ENCODE measurements at regions not wholly inside any gene's neighbourhood (a gene's known extent, or its start where the extent isn't known, plus 50 kb on each side); places are given as distances from the start of the nearest gene placed in this dataset.
"Not testable (repeated sequence)": the region's sequence is repeated elsewhere in the genome, so short reads cannot be mapped to it uniquely, and the experiment has no call there.

DNA sequence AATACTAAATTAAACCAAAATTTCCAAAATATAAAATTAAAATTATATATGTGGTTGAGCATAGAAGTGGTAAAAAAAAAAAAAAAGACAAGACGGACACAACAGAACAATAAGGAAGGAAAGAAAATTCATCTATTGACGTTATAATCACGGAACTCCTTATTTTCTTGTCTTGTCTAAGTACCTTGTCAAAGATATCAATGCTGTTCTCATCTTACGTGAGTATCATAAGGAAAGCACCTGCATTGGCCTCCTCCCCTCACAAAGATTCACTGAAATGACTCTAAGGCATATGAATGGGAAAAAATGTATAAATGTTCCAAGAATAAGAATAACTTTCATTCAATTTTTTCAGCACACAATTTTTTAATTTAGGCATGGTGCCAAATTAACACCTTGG is 135.4 kb downstream of the PPP1R3A start:
- DNase-seq (ENCODE audit: low read depth): no peak

DNA sequence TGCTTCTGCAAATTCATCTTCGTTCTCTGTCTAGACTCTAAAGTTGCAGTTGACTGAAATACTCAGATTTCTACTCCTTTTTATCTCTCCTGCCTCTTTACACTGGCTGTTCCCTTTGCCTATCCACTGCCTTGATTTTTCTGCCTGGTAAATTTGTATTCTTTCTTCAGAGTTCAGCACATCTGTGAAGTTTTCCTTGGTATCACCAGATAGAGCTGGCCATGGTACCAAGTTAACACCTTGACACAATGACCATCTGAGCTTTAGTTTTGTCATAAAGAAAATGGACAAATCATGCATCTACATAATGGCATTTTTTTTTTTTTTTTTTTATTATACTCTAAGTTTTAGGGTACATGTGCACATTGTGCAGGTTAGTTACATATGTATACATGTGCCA is 143.0 kb downstream of the PPP1R3A start:
- DNase-seq (ENCODE audit: low read depth): no peak

DNA sequence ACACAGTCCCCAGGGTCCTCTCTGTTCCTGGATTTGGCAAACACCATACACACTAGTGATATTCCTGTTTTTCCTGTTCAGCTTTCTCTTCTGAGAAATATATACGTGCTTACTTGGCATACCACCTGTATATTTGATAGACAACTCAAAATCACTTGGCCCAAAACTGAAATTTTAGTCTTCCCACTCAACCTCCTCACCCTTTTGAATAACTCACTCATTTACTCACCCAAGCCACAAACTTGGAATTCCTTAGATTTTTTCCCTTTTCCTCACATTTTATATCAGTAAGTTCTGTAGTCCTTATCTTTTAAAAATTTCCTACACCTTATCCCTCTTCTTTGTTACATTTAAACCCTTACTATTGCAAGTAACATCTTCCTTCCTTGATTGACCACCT is 143.4 kb downstream of the PPP1R3A start:
- no peak for DNase-seq (ENCODE audit: low read depth)

DNA sequence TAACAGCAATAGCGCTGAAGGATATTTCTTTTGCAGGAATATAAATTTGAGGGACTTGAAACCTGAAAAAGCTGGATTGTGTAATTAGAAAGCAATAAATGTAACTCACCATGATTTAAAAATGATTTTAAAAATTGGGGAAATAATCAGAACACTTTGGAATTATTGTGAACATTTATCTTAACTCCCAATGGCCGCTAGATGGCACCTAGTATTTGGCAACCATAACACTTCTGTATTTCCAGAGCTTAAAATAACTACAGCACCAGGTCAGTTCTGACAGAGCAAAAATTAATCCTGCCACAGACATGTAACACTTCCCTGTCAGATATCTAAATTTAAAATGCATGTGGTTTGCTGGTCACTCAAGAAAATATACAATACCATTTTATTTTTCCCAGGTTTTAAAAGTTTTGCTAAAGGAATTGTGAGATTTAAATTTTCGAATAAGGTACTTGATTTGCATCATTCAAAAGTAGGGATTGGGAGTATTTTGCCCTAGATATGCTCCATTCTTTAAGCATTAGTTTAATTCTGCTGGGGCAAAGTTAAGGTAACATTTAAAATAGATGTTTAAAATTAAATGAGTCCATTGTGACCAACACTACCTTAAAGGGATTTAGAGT is 144.5 kb downstream of the PPP1R3A start:
- DNase-seq (ENCODE audit: low read depth): no peak

DNA sequence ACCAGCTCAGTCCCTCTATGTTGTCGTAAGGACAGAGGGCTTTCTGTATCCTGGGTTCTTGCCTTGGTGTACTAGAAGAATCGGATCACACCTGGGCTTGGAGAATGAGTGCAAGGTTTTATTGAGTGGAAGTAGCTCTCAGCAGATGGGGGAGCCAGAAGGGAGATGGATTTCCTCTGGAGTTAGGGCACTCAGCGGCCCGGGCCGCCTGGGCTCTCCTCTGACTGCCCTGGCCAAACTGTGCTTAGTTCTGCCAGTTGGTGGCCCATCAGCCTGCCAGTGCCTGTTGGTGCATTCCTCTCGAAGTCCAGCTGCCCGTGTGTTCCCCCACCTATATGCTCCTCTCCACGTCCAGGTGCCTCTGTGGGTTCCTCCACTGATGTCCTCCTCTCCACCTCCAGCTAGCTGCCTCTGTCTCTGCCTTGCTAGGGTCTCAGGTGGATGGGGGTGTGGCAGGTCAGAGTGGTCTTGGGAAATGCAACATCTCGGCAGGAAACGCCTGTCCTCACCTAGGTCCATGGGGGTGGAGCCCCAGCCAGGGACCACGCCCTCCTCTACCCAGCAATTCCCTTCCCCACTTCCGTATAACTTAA is 148.6 kb downstream of the PPP1R3A start:
- no peak for DNase-seq (ENCODE audit: low read depth)

DNA sequence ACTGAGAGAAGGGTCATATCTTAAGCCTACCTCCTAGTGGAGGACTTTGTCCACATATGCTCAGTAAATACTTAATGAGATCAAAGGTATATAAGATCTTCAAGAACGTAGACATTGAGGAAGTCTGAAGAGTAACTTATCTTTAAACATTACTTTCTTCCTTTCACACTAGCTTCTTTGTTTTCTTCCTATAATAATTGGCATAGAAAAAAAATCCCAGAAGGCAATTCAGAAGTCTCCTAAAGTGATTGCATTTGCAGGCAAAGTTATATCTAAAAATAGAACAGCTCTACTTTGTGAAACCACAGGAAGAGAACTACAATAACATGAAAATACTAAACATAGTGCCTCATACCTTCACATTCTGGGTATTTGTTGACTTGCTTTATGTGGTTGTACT is 150.4 kb downstream of the PPP1R3A start:
- no peak for DNase-seq (ENCODE audit: low read depth)

DNA sequence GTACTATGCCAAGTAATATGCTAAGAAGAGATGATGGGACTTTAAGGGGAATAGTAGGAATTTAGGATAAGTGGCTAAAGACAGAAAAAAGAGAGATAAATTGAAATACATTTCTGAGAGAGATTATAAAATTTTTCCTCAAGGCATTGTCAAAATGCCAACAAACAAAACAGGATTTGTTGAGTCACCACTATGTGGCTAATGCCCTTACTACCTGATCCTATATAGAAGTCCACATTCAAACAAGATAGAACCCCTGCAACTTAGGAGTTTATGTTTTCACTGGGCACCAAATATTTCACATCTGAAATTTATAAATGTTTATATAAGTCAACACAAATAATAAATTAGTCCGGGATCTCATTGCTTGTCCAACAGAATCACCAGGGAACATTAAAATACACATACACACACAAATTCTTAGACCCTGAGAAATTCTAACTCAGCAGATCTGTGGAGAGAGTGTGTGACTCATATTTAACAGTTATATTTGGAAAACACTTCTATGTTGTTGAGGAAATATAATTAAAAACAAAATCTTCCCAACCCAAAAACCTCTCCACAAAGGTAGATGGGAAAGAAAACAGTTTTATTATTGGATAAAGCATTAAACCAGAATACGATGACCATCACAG is 154.3 kb downstream of the PPP1R3A start:
- DNase-seq (ENCODE audit: low read depth): no peak

DNA sequence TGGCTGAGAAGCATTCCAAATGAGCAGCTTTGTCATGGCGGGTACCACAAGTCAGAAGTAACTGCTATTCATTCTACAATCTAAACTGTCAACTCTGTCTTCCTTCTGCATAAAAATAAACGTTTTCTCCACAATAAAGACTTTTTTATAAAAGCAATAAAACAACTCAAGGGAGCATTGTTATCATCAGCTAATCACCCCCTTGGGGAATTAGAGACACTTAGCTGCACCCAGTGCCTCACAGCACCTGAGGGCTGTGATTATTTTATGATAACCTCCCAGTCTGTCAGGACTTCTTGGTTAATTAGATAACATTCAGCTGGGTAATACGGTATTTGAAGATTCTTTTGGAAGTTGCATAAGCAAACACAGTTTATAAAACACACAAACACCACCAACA is 155.6 kb downstream of the PPP1R3A start:
- DNase-seq (ENCODE audit: low read depth): no peak

DNA sequence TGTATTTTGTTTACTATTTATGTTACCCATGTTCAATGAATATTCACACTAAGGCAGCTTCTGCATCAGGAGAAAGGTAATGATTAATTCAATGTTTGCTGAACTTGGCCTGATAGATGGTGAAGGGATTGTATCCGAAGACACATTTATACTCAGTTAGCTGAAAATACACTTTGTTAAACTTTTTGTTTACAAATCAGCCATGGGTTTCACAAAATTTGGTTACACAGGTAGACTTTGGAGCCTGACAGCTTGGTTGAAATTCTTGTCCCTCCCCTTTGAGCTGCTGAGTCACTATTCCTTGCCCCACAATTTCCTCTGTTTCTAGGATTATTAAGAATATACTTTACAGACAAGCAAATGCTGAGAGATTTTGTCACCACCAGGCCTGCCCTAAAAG is 162.6 kb downstream of the PPP1R3A start:
- no peak for DNase-seq (ENCODE audit: low read depth)

DNA sequence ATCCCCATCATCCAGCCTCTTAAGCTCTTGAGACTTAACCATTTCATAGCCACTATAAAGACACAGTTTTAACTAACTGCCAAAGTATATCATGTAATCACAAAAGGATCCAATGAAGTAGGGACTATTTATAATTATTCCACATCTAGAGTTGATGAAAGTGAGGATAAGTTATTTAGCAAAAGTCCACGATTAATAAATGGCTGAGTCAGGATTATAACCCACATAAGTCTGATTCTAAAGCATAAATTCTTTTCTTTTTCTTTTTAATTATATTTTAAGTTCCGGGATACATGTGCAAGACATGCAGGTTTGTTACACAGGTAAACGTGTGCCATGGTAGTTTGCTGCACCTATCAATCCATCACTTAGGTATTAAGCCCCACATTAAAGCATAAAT is 166.1 kb downstream of the PPP1R3A start:
- no peak for DNase-seq (ENCODE audit: low read depth)

DNA sequence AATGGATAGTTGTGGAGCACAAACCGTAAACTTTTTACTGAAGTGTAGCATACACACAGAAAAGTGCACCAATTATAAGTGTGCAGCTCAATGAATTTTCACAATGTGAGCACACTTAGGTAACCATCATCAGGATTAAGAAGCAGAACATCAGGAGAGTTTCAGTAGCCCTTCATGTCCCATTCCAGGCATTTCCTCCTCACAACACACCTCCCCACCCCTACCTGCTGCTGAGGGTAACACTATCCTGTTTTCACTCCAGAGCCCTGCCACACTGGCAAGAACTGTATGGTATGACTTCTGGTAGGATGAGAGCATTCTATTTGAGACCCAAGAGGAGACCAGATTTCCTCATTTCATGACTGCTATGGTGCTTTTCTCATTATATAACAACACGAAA is 166.5 kb downstream of the PPP1R3A start:
- DNase-seq (ENCODE audit: low read depth): no peak

DNA sequence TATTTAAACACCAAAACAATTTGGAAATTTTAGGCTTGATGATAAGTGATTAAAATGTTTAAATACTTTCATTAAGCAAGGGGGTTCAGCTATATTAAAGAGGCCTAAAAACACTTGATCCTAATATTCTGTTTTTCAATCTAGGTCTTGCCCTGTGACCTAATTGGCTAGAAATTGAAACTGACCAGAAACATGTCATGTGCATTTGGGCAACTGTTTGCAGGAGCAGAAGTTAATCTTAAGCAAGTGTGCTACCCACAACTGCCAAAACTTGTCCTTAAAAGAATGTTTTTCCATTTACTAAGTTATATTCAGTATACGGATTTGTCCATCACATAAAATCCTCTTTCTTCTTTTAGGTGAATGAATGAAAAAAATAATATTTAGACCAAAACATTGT is 167.3 kb downstream of the PPP1R3A start:
- DNase-seq (ENCODE audit: low read depth): no peak

DNA sequence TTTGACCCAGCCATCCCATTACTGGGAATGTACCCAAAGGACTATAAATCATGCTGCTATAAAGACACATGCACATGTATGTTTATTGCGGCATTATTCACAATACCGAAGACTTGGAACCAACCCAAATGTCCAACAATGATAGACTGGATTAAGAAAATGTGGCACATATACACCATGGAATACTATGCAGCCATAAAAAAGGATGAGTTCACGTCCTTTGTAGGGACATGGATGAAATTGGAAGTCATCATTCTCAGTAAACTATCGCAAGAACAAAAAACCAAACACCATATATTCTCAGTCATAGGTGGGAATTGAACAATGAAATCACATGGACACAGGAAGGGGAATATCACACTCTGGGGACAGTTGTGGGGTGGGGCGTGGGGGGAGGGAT is 170.4 kb downstream of the PPP1R3A start:
- DNase-seq (ENCODE audit: low read depth): not testable (repeated sequence)

DNA sequence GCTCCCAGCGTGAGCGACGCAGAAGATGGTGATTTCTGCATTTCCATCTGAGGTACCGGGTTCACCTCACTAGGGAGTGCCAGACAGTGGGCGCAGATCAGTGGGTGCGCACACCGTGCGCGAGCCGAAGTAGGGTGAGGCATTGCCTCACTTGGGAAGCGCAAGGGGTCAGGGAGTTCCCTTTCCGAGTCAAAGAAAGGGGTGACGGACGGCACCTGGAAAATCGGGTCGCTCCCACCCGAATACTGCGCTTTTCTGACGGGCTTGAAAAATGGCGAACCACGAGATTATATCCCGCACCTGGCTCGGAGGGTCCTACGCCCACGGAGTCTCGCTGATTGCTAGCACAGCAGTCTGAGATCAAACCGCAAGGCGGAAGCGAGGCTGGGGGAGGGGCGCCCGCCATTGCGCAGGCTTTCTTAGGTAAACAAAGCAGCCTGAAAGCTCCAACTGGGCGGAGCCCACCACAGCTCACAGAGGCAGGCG is 175.8 kb downstream of the PPP1R3A start:
- not testable (repeated sequence) for DNase-seq (ENCODE audit: low read depth)

DNA sequence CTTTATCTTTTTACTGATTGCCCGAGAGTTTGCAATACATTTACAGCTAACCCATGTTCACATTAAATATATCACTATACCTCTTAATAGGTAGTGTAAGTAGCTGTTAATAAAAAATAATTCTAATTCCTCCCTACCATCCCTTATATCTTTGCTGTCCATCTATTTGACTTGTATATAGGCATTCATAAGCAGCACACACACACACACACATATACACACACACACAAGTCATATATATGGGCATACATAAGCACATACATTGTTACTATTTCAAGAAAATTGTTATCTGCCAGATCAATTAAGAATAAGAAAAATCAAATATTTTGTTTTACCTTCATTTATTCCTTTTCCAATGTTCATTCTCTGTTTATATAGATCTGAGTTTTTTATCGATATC is 176.4 kb downstream of the PPP1R3A start:
- DNase-seq (ENCODE audit: low read depth): no peak

DNA sequence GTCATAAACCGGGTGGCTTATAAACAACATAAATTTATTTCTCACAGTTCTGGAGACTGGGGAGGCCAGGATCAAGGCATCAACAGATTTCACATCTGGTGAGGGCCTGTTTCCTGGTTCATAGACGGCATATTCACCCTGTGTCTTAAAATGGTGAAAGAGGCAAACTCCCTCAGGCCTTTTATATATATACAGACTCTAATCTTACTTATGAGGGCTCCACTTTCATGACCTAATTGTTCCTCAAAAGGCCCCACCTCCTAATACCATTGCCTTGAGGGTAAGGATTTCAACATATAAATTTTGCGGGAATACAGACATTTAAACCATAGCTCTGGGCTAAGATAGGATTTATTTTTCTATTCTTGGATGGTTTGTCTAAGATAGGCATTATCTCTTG is 187.2 kb downstream of the PPP1R3A start:
- DNase-seq (ENCODE audit: low read depth): no peak

DNA sequence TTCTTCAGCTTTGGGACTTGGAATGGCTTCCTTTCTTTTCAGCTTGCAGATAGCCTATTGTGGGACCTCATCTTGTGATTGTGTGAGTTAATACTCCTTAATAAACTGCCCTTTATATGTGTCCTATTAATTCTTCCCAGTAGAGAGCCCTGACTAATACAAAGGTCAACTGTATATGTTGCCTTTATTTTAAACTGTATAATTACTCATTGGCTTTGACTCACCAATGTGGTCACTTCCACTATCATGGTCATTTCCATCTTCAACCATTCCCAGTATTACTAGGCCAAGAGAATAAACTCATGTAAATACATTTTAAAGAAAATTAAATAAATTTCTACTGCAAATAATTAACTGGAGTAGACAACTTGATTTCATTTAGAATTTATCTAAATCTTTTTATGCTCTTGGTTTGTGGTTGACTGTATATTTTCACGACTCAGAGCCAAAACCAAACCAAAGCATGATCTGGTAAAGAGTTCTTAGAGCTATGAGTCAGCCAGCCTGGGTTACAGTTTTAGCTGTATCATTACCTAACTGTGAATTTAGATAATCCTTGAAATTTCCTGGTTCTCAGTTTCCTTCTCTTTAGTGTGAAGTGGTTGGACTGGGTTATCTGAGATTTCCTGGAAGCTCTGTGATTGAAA is 188.4 kb downstream of the PPP1R3A start:
- no peak for DNase-seq (ENCODE audit: low read depth)

DNA sequence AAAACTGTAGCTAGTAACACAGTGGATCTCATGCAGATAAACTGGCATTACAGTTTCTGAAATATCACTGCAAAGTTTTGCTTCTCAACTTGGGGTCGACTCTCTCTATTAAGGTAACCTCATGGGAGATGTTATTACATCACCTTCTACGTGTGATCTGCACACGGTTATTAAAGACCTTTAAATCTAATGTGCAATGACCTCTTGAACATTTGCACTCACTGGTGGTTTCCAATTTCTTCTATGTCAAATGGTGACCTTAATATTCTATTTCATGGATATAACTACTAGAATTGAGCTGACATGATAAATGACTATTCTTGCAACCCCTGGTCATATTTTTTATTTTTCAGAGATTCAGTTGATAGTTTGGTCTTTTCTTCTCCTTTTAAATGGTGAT is 191.3 kb downstream of the PPP1R3A start:
- no peak for DNase-seq (ENCODE audit: low read depth)

DNA sequence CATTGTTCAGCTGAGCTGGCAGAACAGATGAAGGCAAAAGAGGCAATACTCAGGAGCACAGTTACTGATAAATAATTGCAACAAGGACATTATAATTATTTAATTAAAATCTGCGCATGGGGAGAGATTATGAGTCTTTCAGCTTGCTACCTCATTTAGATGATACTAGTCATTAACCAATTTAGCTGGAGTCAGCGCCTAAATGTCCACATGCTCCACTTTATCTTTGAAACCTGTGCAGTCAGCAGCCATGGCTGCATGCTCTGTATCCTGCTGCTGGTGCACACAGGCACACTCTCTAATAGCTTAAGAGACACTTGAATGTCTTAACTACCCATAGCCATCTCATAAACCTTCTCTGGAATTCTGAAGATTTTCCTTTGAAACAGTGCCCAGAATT is 196.8 kb downstream of the PPP1R3A start:
- no peak for DNase-seq (ENCODE audit: low read depth)

DNA sequence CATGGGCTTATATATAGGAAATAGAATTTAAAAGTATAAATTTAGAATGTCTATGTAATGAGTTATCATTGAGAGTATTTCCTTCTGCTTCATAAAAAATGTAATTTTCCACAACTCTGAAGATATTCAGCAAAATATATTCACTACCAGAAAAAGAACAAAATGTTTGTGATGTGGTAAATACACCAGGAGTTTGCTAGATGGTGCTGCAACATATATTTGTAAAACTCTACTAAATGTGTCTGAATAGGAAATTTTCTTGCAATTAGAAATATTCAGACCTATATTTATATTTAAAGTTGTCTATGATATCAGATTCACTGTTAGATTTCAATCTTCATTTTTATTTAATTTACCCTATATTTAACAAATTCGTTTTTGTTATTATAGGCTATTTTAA is 201.1 kb downstream of the PPP1R3A start:
- no peak for DNase-seq (ENCODE audit: low read depth)

DNA sequence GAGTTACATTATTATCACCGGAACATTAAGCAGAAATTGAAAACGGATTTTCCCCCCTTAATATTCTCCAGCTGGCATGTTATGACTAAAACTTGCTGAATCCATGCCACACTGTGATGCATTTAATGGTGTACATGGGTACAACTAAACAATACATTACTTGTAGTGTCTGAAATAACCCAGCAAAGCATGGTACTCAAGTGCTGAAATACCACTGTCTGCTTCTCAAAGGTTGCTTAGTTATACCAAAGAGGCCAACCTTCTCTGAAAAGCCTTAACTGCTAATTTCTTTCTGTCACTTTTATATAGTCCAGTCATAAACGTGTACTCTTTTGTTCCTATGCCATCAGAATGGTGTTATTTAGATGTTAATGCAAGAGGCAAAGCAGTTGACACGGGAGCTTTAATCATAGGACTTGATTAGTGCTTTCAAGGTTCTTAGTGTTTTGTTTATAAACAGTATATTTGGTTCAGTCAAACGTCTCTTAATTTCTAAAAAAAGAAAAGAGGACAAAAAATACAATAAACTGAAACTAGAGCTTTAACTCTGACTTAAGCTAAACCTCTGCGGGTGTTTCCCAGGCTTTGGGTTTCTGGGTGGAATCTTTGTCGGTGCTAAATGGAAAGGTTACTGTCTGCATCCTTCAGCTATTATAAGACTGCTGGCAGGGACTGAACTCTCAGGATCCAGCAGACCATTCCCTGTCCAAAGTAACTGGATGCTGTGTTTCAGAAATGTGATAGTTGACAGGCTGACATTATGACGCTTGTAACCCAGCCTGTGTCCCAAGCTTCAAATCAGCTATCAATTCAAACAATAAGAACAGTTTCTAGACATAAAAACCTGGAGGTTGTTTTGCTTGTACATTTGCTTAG is 202.6 kb downstream of the PPP1R3A start:
- DNase-seq (ENCODE audit: low read depth): no peak

DNA sequence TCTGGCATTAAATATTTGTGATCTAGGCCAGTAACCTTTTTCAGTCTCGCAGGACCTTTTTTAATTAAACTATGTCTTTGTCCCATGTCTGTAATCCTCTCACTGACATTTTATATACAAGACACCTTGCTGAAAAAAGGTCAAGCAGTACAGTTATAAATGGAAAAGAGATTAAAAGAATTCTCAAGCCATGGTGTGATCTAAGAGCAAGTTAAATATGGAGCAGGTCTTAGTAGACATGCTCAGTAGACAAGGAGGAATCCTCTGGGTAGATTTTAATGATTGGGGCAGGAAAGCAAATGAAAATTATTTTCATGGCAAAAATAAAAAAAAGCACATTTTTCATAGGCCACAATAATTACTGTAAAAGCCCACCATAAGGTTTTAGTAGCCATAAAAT is 203.5 kb downstream of the PPP1R3A start:
- DNase-seq (ENCODE audit: low read depth): no peak
